DMS53 treated with DMSO at 0.1 percent for 48 hours (cell line): ENCODE measurements at regions not wholly inside any gene's neighbourhood (a gene's known extent, or its start where the extent isn't known, plus 50 kb on each side); places are given as distances from the start of the nearest gene placed in this dataset.

Experiments used
- DNase-seq: peaks from one replicate; lab custom pipeline; 2025; ENCODE audit not compliant: unreplicated experiment; lab: John Stamatoyannopoulos, UW

- no peak for DNase-seq
Measured at GRCh38 chr15:96414875-96415274, 84.4 kb downstream of the NR2F2 start.

- DNase-seq = no peak
Measured at GRCh38 chr15:96415513-96416217, 85.2 kb downstream of the NR2F2 start.

- no peak for DNase-seq
Measured at GRCh38 chr15:96416218-96416933, 85.9 kb downstream of the NR2F2 start.

GRCh38 chr15:96416934-96417759, 86.6 kb downstream of the NR2F2 start:
- no peak for DNase-seq

- DNase-seq = no peak
Measured at GRCh38 chr15:96417760-96418130, 87.2 kb downstream of the NR2F2 start.

- DNase-seq = no peak
Measured at GRCh38 chr15:96418146-96418545, 87.6 kb downstream of the NR2F2 start.

GRCh38 chr15:96421178-96421601, 90.7 kb downstream of the NR2F2 start:
- no peak for DNase-seq

- DNase-seq = no peak
Measured at GRCh38 chr15:96422125-96422524, 91.6 kb downstream of the NR2F2 start.

- DNase-seq = no peak
Measured at GRCh38 chr15:96424674-96425073, 94.2 kb downstream of the NR2F2 start.

GRCh38 chr15:96428742-96429141, 98.2 kb downstream of the NR2F2 start:
- DNase-seq = no peak

GRCh38 chr15:96431786-96432185, 101.3 kb downstream of the NR2F2 start:
- no peak for DNase-seq

GRCh38 chr15:96435022-96435421, 104.5 kb downstream of the NR2F2 start:
- no peak for DNase-seq

- DNase-seq = no peak
Measured at GRCh38 chr15:96435841-96436240, 105.3 kb downstream of the NR2F2 start.

GRCh38 chr15:96440978-96441377, 110.5 kb downstream of the NR2F2 start:
- DNase-seq = no peak

- DNase-seq = no peak
Measured at GRCh38 chr15:96442076-96442475, 111.6 kb downstream of the NR2F2 start.

GRCh38 chr15:96444865-96445264, 114.4 kb downstream of the NR2F2 start:
- DNase-seq = no peak

GRCh38 chr15:96448923-96449322, 118.4 kb downstream of the NR2F2 start:
- DNase-seq = no peak

- no peak for DNase-seq
Measured at GRCh38 chr15:96457841-96458240, 127.3 kb downstream of the NR2F2 start.

- no peak for DNase-seq
Measured at GRCh38 chr15:96460106-96460505, 129.6 kb downstream of the NR2F2 start.

- no peak for DNase-seq
Measured at GRCh38 chr15:96462768-96463750, 132.6 kb downstream of the NR2F2 start.
